Activated naive CD4-positive, alpha-beta T cell treated with anti-CD3 and anti-CD28 coated beads, Interleukin-2, amount 50 U/mL, for 16 hours (primary cell): ENCODE measurements at regions not wholly inside any gene's neighbourhood (a gene's known extent, or its start where the extent isn't known, plus 50 kb on each side); places are given as distances from the start of the nearest gene placed in this dataset.
"Not testable (repeated sequence)": the region's sequence is repeated elsewhere in the genome, so short reads cannot be mapped to it uniquely, and the experiment has no call there.

ENCODE experiments used
- DNase-seq: peaks from one replicate; pipeline ENCODE4 v3.0.0-alpha.2; 2020

DNA sequence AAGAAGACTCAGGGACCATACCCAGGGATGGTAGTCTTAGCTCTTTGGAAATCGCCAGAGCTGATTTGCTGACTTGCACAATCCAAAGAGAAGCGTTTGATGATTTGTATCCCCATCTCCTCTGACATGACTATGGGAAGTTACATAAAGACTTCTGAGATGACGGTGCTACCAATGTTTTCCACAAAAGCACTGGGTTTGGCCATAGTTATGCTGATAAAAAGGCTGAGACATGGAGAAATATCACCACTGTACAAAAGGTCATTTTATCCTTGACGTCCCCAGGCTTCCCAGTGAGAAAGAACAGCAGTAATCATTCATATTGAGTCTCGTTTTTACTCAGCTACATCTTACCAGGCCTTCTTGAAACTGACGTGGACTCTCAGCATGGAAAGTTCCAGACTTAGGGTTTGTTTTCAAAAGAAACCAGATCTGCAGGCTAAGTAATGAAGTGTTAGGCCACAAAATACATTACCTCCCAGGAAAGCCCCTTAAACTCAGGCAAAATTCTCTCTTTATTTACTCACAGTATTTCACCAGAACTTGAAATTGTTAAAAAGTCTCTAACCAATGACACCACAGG, 370.3 kb upstream of the JARID2 start:
- DNase-seq = no peak

GRCh38 chr6:14876778-14877613, 368.9 kb upstream of the JARID2 start:
- DNase-seq = no peak

GRCh38 chr6:14877758-14878157, 368.1 kb upstream of the JARID2 start:
- no peak for DNase-seq

DNA sequence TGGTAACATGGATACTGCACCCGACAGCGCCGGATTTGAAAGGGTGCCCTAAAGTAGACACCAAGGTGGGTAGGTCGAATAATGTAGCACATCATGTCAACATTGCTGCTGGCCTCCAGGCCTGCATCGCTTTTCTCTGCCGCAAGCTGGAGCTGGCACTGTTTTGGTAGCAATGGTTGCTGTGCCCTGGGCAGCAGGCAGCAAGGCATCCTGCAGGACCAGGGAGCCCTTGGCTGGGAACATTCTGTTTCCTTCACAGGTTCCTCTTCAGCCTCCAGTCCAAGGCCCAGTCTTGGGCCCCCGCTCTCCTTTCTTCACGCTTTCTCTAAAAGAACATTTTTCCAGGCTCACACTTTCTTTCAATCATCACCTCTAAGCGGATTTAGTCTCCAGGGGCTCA, 365.8 kb upstream of the JARID2 start:
- DNase-seq = no peak

DNA sequence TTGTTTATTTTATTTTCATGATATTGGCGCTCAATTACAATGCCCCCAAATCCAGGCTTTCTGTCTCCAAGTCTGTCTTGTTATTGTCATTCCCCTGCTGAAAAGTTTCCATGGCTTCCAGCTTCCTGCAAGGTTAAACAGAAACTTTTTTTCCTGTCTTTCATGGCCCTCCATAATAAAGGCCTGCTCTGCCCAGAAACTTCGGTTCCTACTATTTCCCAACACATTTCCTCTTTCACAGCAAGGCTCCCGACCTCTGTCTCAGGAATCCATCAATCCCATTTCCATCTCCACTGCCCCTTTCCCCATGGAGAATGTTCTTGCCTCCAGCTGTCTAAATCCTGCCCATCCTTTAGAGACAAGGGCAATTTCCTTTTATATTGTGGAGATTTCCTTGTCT, 365.2 kb upstream of the JARID2 start:
- no peak for DNase-seq

GRCh38 chr6:14881398-14881797, 364.5 kb upstream of the JARID2 start:
- no peak for DNase-seq

DNA sequence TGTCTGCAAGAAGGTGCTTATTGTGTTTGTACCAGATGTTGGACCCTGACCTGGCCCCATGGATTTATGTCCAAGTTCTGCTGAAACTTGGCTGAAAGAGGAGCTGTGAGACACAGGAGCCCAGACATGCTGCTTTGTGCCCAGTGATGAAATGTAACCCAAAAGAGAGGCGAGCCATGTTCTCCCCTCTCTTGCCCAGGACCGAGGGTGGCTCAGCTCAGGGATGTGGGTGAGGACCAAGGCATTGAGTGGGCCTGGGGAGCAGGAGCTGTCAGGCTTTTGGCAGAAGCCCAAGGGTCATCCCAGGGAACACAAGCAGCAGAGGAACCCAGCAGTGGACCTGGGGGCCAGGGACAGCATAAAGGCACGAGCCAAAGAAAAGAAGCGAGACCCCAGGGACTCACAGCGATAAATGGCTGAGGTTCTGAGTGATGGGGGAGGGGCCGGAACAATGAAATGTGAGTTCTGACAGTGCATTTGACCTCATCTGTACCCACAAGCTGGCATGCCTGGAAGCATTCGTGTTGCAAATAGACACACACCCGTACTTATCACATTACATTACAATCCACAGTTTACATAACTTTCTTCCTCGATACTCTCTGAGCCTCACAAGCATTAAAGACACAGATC, 363.4 kb upstream of the JARID2 start:
- DNase-seq = no peak

DNA sequence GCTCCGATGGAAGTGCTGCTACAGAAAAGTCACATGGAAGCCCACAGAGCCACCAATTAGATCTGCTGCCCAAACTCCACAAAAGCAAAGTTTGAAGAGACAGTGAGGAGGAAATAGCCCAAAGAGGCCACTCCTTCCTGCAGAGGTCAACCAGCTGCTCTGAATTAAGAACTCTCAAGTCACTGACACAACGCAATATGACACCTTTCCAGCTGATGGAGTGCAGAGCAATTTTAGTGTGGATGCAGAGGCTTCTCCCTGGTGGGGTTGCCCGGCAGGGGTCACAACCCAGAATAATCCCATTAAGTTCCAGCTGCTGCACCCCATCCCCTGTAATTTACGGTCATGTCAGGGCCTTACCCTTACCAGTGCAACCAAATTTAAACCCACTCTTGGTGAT, 361.9 kb upstream of the JARID2 start:
- DNase-seq = no peak

DNA sequence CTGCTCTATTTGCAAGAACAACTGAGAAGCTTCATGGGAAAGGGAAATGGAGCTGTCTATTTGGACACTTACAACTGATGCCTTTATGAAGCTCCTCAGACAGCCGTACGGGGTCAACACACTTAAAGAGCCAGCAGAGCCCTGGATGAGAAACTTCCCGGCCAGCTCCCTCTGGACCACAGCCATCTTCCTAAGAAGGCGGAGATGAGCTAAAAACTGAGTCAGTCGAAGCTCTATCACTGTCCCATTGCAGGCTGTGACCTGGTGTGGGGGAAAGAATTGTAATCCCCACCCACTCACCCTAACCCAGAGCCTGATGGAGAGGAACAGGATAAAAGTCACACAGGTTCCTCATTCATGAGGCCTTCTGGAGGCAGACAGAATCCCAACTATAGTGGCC, 360.4 kb upstream of the JARID2 start:
- DNase-seq = no peak

GRCh38 chr6:14887181-14887580, 358.7 kb upstream of the JARID2 start:
- DNase-seq = no peak

GRCh38 chr6:14887986-14888574, 357.8 kb upstream of the JARID2 start:
- no peak for DNase-seq

DNA sequence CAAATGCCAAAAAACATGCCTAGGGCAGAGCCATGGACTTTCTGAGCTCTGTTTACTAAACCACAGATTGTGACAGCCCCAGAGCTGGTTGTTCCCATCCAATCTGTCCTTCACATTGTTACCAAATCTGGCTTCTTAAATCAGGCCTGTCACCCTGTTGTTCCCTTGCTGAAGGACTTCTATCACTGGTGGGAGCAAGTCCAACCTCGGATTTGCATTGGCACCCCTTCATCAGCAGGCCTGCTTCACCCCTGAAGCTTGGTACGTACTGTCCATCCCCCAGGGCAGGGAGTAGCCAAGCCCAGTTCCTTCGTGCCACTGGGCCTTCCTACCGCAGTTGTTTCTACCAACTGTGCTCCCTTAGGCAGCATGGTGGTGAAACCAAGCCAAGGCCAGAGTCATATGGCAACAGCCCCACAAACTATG, 357.3 kb upstream of the JARID2 start:
- no peak for DNase-seq

DNA sequence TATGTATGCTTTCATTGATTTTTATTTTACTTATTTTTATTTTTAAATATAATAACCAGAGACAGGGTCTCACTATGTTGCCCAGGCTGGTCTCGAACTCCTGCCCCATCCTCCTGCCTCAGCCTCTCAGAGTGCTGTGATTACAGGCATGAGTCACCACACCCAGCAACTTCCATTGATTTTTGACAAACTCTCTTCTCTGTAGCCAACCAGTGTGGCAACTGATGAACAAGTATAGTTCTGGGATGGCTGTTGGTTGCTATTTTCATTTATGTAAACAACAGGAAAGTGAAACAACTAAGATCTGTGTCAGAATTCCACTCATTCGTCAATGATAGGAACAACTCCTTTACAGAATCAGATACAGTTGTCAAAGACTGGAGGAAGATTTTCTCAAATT, 356.7 kb upstream of the JARID2 start:
- no peak for DNase-seq

- DNase-seq = no peak
Measured at GRCh38 chr6:14889611-14890593, 356.0 kb upstream of the JARID2 start.

DNA sequence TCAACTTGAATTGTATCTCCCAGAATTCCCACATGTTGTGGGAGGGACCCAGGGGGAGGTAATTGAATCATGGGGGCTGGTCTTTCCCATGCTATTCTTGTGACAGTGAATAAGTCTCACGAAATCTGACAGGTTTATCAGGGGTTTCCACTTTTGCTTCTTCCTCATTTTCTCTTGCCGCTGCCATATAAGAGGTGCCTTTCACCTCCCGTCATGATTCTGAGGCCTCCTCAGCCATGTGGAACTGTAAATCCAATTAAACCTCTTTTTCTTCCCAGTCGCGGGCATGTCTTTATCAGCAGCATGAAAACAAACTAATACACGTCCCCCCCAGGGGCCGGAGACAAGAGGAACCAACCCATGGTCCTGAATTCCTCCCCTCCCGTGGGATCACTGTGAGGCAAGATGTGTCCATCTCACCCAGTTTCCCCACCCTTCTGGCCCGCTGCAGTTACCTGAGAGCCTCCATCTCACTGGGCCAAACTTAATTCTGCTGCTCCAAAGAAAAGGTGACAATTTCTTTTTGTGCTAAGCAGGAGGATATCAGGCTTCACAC, 354.0 kb upstream of the JARID2 start:
- not testable (repeated sequence) for DNase-seq

GRCh38 chr6:14894105-14894504, 351.8 kb upstream of the JARID2 start:
- DNase-seq = no peak

DNA sequence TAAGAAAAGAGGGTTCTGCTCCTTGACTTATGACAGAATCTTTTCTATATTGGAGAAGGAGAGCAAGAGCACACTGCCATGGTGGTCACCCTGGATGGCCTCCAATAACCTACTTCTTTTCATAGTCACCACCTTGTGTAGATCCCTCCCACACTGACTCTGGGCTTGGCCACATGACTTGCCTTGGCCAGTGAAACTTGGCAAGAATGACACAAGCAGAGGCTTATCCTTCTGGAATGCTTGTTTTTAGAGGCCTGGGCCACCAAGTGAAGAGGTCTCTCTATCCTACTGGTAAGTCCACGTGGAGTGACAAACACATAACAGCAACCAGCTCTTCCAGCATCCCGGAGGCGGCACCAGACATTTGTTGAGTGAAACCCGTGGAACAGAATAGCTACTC, 349.4 kb upstream of the JARID2 start:
- DNase-seq = no peak

- DNase-seq = no peak
Measured at GRCh38 chr6:14897831-14898230, 348.0 kb upstream of the JARID2 start.

DNA sequence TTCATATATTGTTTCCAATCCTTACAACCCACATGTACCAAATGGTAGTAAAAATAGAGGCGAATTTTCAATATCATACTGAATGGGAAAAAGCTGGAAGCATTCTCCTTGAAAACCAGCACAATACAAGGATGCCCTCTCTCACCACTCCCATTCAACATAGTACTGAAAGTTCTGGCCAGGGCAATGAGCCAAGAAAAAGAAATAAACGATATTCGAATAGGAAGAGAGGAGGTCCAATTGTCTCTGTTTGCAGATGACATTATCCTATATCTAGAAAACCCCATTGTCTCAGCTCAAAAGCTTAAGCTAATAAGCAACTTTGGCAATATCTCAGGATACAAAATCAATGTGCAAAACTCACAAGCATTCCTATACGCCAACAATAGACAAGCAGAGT, 346.4 kb upstream of the JARID2 start:
- not testable (repeated sequence) for DNase-seq

DNA sequence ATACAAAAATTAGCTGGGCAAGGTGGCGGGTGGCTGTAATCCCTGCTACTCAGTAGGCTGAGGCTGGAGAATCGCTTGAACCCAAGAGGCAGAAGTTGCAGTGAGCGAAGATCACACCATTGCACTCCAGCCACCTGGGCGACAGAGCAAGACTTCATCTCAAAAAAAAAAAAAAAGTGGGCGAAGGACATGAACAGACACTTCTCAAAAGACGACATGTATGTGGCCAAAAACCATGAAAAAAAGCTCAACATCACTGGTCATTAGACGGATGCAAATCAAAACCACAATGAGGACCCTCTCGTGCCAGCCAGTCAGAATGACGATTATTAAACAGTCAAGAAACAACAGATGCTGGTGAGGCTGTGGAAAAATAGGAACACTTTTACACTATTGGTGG, 344.9 kb upstream of the JARID2 start:
- no peak for DNase-seq

DNA sequence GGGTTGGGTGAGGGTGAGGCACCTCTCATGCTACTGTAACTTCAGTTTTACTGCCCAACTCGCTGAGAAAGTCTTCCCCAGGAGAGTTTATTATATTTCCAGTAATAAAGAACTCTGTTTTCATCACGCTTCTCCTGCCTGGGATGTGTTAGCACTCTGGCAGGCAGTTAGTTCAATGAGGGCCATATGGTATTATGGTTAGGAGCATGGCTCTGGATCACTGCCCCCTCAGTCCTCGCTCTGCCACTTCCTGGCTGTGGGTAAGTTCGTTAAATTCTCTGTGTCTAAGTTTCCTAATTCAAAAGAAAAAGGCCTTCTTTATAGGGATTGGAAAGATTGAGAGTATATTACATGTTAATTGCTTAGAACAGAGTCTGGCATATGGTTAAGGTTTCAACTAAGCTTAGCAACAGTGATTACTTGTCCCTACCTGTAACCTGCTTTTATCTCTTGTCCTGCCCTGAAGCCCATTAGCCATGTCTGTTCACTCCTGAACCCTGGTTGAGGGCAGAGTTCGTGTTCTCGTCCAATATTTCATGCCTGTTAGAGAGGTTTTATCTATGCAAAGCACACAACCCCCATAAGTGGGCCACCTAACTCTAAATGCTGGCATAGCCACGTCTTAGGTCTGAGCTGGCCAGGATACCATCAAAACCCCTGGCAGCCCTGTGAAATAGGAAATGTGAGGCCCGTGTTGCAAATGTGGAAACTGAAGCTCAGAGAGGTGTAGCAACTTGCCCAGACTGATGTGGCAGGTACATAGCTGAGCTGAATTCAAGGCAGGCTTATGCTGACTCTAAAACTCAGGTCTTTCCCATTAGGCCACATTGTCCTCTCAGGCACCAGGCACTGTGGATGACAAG, 342.5 kb upstream of the JARID2 start:
- no peak for DNase-seq
